ENCODE measurements at regions not wholly inside any gene's neighbourhood (a gene's known extent, or its start where the extent isn't known, plus 50 kb on each side); places are given as distances from the start of the nearest gene placed in this dataset.

- TF ChIP-seq CHD7 (IDR thresholded peaks at IDR 0.05; ENCODE audit: insufficient replicate concordance, low read length) (no peak), EZH2 (IDR thresholded peaks at IDR 0.05; ENCODE audit: low read depth, low read length, severe bottlenecking) (no peak), TAF1 (IDR thresholded peaks at IDR 0.05; ENCODE audit: low read depth, low read length) (no peak), BACH1 (IDR thresholded peaks at IDR 0.05; ENCODE audit: low read length) (no peak)
Observed at GRCh38 chr1:60290393-60290792, 216.8 kb upstream of the C1orf87 start (continued).
